ENCODE measurements at regions not wholly inside any gene's neighbourhood (a gene's known extent, or its start where the extent isn't known, plus 50 kb on each side); places are given as distances from the start of the nearest gene placed in this dataset.

DNA sequence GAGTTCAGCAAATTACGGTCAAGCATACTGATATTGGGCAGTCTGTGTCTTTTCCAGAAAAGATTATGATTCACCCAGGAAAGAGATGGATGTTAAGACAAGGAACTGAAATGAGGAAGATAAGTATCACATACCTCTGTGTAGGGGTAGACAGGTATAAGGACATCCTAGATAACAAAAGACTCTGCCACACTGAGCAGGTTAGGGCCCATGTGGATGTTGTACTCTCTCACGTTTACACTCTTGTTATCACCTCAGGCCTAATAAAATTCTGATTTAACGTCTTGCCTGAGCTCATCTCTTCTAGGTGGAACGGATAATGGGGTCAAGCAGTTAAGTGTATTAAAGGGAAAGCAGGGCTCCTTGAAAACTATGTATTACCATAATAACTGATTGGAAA, 2480.8 kb downstream of the PCDH9 start:
- TF ChIP-seq ELK1 (IDR thresholded peaks at IDR 0.05; ENCODE audit: borderline replicate concordance, low read depth, low read length): no peak
- TF ChIP-seq, protein P1, sequence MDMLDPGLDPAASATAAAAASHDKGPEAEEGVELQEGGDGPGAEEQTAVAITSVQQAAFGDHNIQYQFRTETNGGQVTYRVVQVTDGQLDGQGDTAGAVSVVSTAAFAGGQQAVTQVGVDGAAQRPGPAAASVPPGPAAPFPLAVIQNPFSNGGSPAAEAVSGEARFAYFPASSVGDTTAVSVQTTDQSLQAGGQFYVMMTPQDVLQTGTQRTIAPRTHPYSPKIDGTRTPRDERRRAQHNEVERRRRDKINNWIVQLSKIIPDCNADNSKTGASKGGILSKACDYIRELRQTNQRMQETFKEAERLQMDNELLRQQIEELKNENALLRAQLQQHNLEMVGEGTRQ (IDR thresholded peaks at IDR 0.05; ENCODE audit: low read depth, low read length): no peak
- TF ChIP-seq FOS (IDR thresholded peaks at IDR 0.05; ENCODE audit: low read depth, low read length): no peak
- no peak for TF ChIP-seq CHD1 (IDR thresholded peaks at IDR 0.05; ENCODE audit: low read depth, low read length)
- TF ChIP-seq MXI1 (IDR thresholded peaks at IDR 0.05; ENCODE audit: borderline replicate concordance, low read depth, low read length): no peak
- no peak for TF ChIP-seq NFE2L2 (IDR thresholded peaks at IDR 0.05; ENCODE audit: low read depth, low read length)
- no peak for TF ChIP-seq POLR2A (IDR thresholded peaks at IDR 0.05; ENCODE audit: low read depth, low read length)
- TF ChIP-seq BHLHE40 (IDR thresholded peaks at IDR 0.05; ENCODE audit: low read depth, low read length): no peak
- no peak for TF ChIP-seq RCOR1 (IDR thresholded peaks at IDR 0.05; ENCODE audit: insufficient replicate concordance, low read length)
- no peak for TF ChIP-seq SMC3 (IDR thresholded peaks at IDR 0.05; ENCODE audit: low read depth, low read length)
- no peak overlapping the region for H2AFZ ChIP-seq (replicated peaks; ENCODE audit: low read length, poor library complexity)
- H4K8ac ChIP-seq (ENCODE audit: low read depth in 2 of 2, low read length in 2 of 2): no peak overlapping the region
- H3K23ac ChIP-seq (ENCODE audit: low read depth, low read length): no peak overlapping the region
- H3K36me3 ChIP-seq (ENCODE audit: control insufficient read depth, insufficient read depth, low read length): no peaks in the 10 kb centered on the region
- H3K9ac ChIP-seq (ENCODE audit: low read depth, low read length): no peak overlapping the region
- ChIA-PET POLR2A (ENCODE audit: unreplicated experiment) (no interaction called here), CTCF (no interaction called here)
- no peak overlapping the region for H2BK15ac ChIP-seq (ENCODE audit: low read depth, low read length)
- no peak overlapping the region for H3K4me3 ChIP-seq (ENCODE audit: insufficient read depth, low read depth, low read length)
- H3K4me2 ChIP-seq (ENCODE audit: low read depth, low read length): no peak overlapping the region
- no peak overlapping the region for H3K4ac ChIP-seq (ENCODE audit: low read depth, low read length)
- H3K18ac ChIP-seq (ENCODE audit: low read depth, low read length): no peak overlapping the region
- no peak overlapping the region for H4K91ac ChIP-seq (ENCODE audit: insufficient read depth, low read depth, low read length)
- no peaks in the 10 kb centered on the region for H3K79me1 ChIP-seq (ENCODE audit: low read depth in 1 of 2, low read length in 2 of 2)
- H3K4me1 ChIP-seq (ENCODE audit: control insufficient read depth, insufficient read depth, low read length): no peaks in the 10 kb centered on the region; the same call in 1 of the 2 replicates
- no peak for ATAC-seq (ENCODE audit: low read depth)
- WGBS, 2 experiments (ENCODE audit: extremely low coverage in 2 of 2, insufficient read length in 1 of 2): no CpG with 5 or more reads among the region's 4 CpGs
- intact Hi-C loops (cut with micrococcal nuclease) (no loop called here), dilution Hi-C loops (cut with HindIII; ENCODE audit: low sequenced_read_pairs, unreplicated experiment) (no loop called here), in situ Hi-C loops (cut with MboI; ENCODE audit: low sequenced_read_pairs) (no loop called here)
- H3K56ac ChIP-seq (ENCODE audit: extremely low read depth, insufficient read depth, low read length): no peak overlapping the region
- H2BK20ac ChIP-seq (ENCODE audit: low read depth, low read length): no peak overlapping the region
- H2AK9ac ChIP-seq (replicated peaks; ENCODE audit: low read depth, low read length, poor library complexity): no peak overlapping the region
- H3K27me3 ChIP-seq (ENCODE audit: control insufficient read depth, insufficient read depth, low read length): no peaks in the 10 kb centered on the region
- DNase-seq: no peak
- H3K9me1 ChIP-seq (ENCODE audit: insufficient read depth, low read length): no peaks in the 10 kb centered on the region
- H4K20me1 ChIP-seq (ENCODE audit: insufficient read depth, low read length): no peaks in the 10 kb centered on the region
- H2BK120ac ChIP-seq (ENCODE audit: low read depth, low read length): no peak overlapping the region
- no peak overlapping the region for H4K5ac ChIP-seq (ENCODE audit: low read depth, low read length)
- no peak overlapping the region for H3K14ac ChIP-seq (replicated peaks; ENCODE audit: low read depth, low read length)
- H3K9me3 ChIP-seq (ENCODE audit: control insufficient read depth, insufficient read depth, low read length): no peaks in the 10 kb centered on the region
- no peak overlapping the region for H2AK5ac ChIP-seq (ENCODE audit: low read depth, low read length)
- no TSS peak for BruUV-seq (replicated peaks)
- H2BK5ac ChIP-seq (ENCODE audit: low read depth, low read length, poor library complexity, severe bottlenecking): no peak overlapping the region
- no peak overlapping the region for H3K27ac ChIP-seq (ENCODE audit: insufficient read depth, low read length)
